ENCODE measurements at regions not wholly inside any gene's neighbourhood (a gene's known extent, or its start where the extent isn't known, plus 50 kb on each side); places are given as distances from the start of the nearest gene placed in this dataset.

- Histone ChIP-seq H3K36me3 (ENCODE audit: control insufficient read depth in 1 of 2, insufficient read depth in 2 of 2, low read length in 2 of 2) (no peaks in the 10 kb centered on the region), H3K4me1 (ENCODE audit: control insufficient read depth in 1 of 2, insufficient read depth in 2 of 2, low read length in 2 of 2) (no peaks in the 10 kb centered on the region), H3K27ac (ENCODE audit: low read depth, low read length) (no peak overlapping the region), H3K4me3 (replicated peaks in 1 of 2; ENCODE audit: low read depth in 1 of 2, low read length in 2 of 2) (no peak overlapping the region), H3K4me2 (ENCODE audit: low read length) (no peak overlapping the region), H3K79me2 (ENCODE audit: insufficient read depth, low read length) (no peaks in the 10 kb centered on the region), H3K9me2 (ENCODE audit: insufficient read depth) (no peaks in the 10 kb centered on the region), H3K9me3 (ENCODE audit: control insufficient read depth in 1 of 2, insufficient read depth in 1 of 2, low read depth in 1 of 2, low read length in 2 of 2) (no peaks in the 10 kb centered on the region), H3K9ac (ENCODE audit: low read length) (no peak overlapping the region), H4K20me1 (ENCODE audit: insufficient read depth) (no peaks in the 10 kb centered on the region), H2AFZ (ENCODE audit: low read depth, low read length, poor library complexity, severe bottlenecking) (no peak overlapping the region), H3K27me3 (ENCODE audit: insufficient read depth, low read length) (no peaks in the 10 kb centered on the region)
- TF ChIP-seq MAX (IDR thresholded peaks at IDR 0.05) (no peak), CTCF (IDR thresholded peaks at IDR 0.05 in 2 of 3, conservative IDR thresholded peaks at IDR 0.05 in 1 of 3; ENCODE audit: borderline replicate concordance in 1 of 3, insufficient read depth in 1 of 3, low read depth in 2 of 3, low read length in 2 of 3) (no peak), ZFX (IDR thresholded peaks at IDR 0.05) (no peak), ATF3 (IDR thresholded peaks at IDR 0.05) (no peak), SIN3A (IDR thresholded peaks at IDR 0.05; ENCODE audit: low read depth) (no peak), EGR1 (IDR thresholded peaks at IDR 0.05; ENCODE audit: low read depth) (no peak), CBX3 (IDR thresholded peaks at IDR 0.05; ENCODE audit: low read depth) (no peak), CEBPB (IDR thresholded peaks at IDR 0.05; ENCODE audit: low read depth) (no peak), TCF7L2 (IDR thresholded peaks at IDR 0.05; ENCODE audit: borderline replicate concordance, extremely low read depth, insufficient read depth, insufficient read length) (no peak), YY1 (IDR thresholded peaks at IDR 0.05; ENCODE audit: extremely low read depth, insufficient replicate concordance, low read depth, low read length) (no peak), SRF (IDR thresholded peaks at IDR 0.05; ENCODE audit: low read depth) (no peak)
- no peak for ATAC-seq
- DNase-seq (ENCODE audit: low read depth, low spot score) = no peak
- RAD21 ChIA-PET (ENCODE audit: low non-redundant PET in 1 of 2, low total read pairs in 2 of 2, uncharacterized antibody in 2 of 2, unreplicated experiment in 2 of 2) = no interaction called here
- intact Hi-C loops (cut with micrococcal nuclease) = no loop called here
- POLR2A ChIA-PET = no interaction called here
- CTCF ChIA-PET = no interaction called here
- BruUV-seq (replicated peaks) = no TSS peak
Observed at GRCh38 chr6:78268591-78269452, 598.5 kb upstream of the IRAK1BP1 start.
